GM12878 (cell line): ENCODE measurements at regions not wholly inside any gene's neighbourhood (a gene's known extent, or its start where the extent isn't known, plus 50 kb on each side); places are given as distances from the start of the nearest gene placed in this dataset.

Experiments used
- ATAC-seq: fragments of 200-7000 bp; cut with Tn5 transposase; 3 replicates; pipeline ENCODE4 v1.9.1; 2020; ENCODE audit warnings: mild to moderate bottlenecking, moderate library complexity
- BruUV-seq: library from RNA; stranded (reverse); fragments of 400-500 nt; replicated peaks from 2 replicates; lab custom pipeline; 2021; lab: Mats Ljungman, UMichigan
- CTCF ChIA-PET: fragments of 300-600 bp; sonication (Branson Sonifier 250); formaldehyde crosslinking; extraction: SDS; loops from one replicate; lab custom pipeline; 2021; ENCODE audit warnings: inconsistent platforms; lab: Yijun Ruan, JAX
- POLR2A ChIA-PET: fragments of 350-600 bp; formaldehyde crosslinking; extraction: SDS; loops from one replicate; lab custom pipeline; 2021; ENCODE audit warnings: inconsistent platforms; lab: Charles Lee
- RAD21 ChIA-PET: fragments of 300-600 bp; sonication (Branson Sonifier 250); formaldehyde crosslinking; loops from one replicate; lab custom pipeline; 2023; ENCODE audit warnings: antibody characterized with exemption; ENCODE audit not compliant: unreplicated experiment; lab: Charles Lee
- SMC1A ChIA-PET: fragments of 300-600 bp; sonication (Branson Sonifier 250); formaldehyde crosslinking; loops from one replicate; lab custom pipeline; 2023; ENCODE audit not compliant: unreplicated experiment, uncharacterized antibody; lab: Charles Lee
- DNase-seq: peaks from one replicate; pipeline ENCODE4 v3.0.0-alpha.2; 2011; ENCODE audit warnings: low read depth, low spot score
- FAIRE-seq: peaks from 3 replicates; lab custom pipeline; 2011; peaks lifted over from hg19 to GRCh38; lab: Jason Lieb, UNC
- H2AFZ ChIP-seq: 2 replicates; pipeline ENCODE4 v1.6.0; 2011; ENCODE audit warnings: low read depth, low read length, control low read depth; ENCODE audit not compliant: control insufficient read depth
- H3K27ac ChIP-seq: 2 replicates; pipeline ENCODE4 v1.5.1; 2011; ENCODE audit warnings: control low read depth; ENCODE audit not compliant: control insufficient read depth, insufficient read depth
- H3K27me3 ChIP-seq, 2 experiments: replicated peaks in 1 of 2; 2 replicates each; pipeline versions ENCODE4 v1.6.0 to v1.6.1; 2011; ENCODE audit warnings: low read length in 1 of 2; ENCODE audit not compliant: control insufficient read depth in 2 of 2, insufficient read depth in 2 of 2
- H3K36me3 ChIP-seq, 2 experiments: 2 replicates each; pipeline ENCODE4 v1.5.1; 2011; ENCODE audit warnings: low read length in 1 of 2; ENCODE audit not compliant: control insufficient read depth in 2 of 2, insufficient read depth in 2 of 2
- H3K4me1 ChIP-seq: 2 replicates; pipeline ENCODE4 v1.6.1; 2011; ENCODE audit warnings: mild to moderate bottlenecking, low read length, moderate library complexity, mixed read lengths; ENCODE audit not compliant: control insufficient read depth, insufficient read depth
- H3K4me2 ChIP-seq: 2 replicates; pipeline ENCODE4 v1.6.0; 2011; ENCODE audit warnings: control low read depth; ENCODE audit not compliant: control insufficient read depth, insufficient read depth
- H3K4me3 ChIP-seq: fragments of 200-600 bp; sonication (generic); 2 replicates; pipeline ENCODE4 v1.5.1; 2016
- H3K79me2 ChIP-seq: 2 replicates; pipeline ENCODE4 v1.6.0; 2011; ENCODE audit warnings: low read length; ENCODE audit not compliant: control insufficient read depth, insufficient read depth
- H3K9ac ChIP-seq: 2 replicates; pipeline ENCODE4 v1.8.0; 2011; ENCODE audit warnings: low read length, control low read depth, mixed read lengths; ENCODE audit not compliant: control insufficient read depth, insufficient read depth
- H3K9me3 ChIP-seq: replicated peaks from 3 replicates; pipeline ENCODE4 v1.5.1; 2011; ENCODE audit warnings: mild to moderate bottlenecking, low read length; ENCODE audit not compliant: control insufficient read depth, insufficient read depth
- H4K20me1 ChIP-seq: 2 replicates; pipeline ENCODE4 v1.6.0; 2011; ENCODE audit not compliant: control insufficient read depth, insufficient read depth
- BACH1 ChIP-seq: fragments of 450-650 bp; IDR thresholded peaks from 2 replicates; pipeline ENCODE4 v1.6.1; 2017; ENCODE audit warnings: mild to moderate bottlenecking, borderline replicate concordance
- BCL3 ChIP-seq: IDR thresholded peaks from 2 replicates; pipeline ENCODE4 v1.6.1; 2011; ENCODE audit warnings: borderline replicate concordance, low read depth, mild to moderate bottlenecking, moderate library complexity, low read length; ENCODE audit not compliant: insufficient read depth, poor library complexity, severe bottlenecking
- FOXM1 ChIP-seq: IDR thresholded peaks from 2 replicates; pipeline ENCODE4 v1.6.1; 2012; ENCODE audit warnings: low read depth, mild to moderate bottlenecking, inconsistent platforms, low read length, moderate library complexity
- IRF4 ChIP-seq: IDR thresholded peaks from 2 replicates; pipeline ENCODE4 v1.6.1; 2011; ENCODE audit warnings: low read depth, low read length
- MYB ChIP-seq: fragments of 150-350 bp; IDR thresholded peaks from 2 replicates; pipeline ENCODE4 v1.6.1; 2014; ENCODE audit warnings: mild to moderate bottlenecking, low read depth, low read length, borderline replicate concordance
- RBBP5 ChIP-seq: fragments of 200-600 bp; sonication (generic); conservative IDR thresholded peaks from 2 replicates; pipeline ENCODE4 v1.6.1; 2016
- REST ChIP-seq: IDR thresholded peaks from 2 replicates; pipeline ENCODE4 v1.6.1; 2012; ENCODE audit warnings: mild to moderate bottlenecking, low read depth, low read length
- WRNIP1 ChIP-seq: IDR thresholded peaks from 2 replicates; pipeline ENCODE4 v1.6.1; 2011; ENCODE audit warnings: low read depth, low read length, improper control_type of control experiment, borderline replicate concordance
- WGBS: methylation state at CpG from one replicate; pipeline ENCODE4 v1.1.6; 2016; ENCODE audit warnings: low lambda C conversion rate; ENCODE audit not compliant: insufficient replicate concordance, insufficient coverage; ENCODE audit errors: missing lambda C conversion rate; 5-methylcytosine and 5-hydroxymethylcytosine counted together
- in situ Hi-C: fragments of 300-500 bp; cut with MboI; formaldehyde crosslinking; loops from 9 replicates; pipeline ENCODE4 v1.14.3; 2018; ENCODE audit warnings: mixed read lengths
- intact Hi-C: fragments of 100-400 bp; cut with micrococcal nuclease; formaldehyde crosslinking; loops from one replicate; pipeline ENCODE4 v1.14.2; 2022; ENCODE audit not compliant: unreplicated experiment

DNA sequence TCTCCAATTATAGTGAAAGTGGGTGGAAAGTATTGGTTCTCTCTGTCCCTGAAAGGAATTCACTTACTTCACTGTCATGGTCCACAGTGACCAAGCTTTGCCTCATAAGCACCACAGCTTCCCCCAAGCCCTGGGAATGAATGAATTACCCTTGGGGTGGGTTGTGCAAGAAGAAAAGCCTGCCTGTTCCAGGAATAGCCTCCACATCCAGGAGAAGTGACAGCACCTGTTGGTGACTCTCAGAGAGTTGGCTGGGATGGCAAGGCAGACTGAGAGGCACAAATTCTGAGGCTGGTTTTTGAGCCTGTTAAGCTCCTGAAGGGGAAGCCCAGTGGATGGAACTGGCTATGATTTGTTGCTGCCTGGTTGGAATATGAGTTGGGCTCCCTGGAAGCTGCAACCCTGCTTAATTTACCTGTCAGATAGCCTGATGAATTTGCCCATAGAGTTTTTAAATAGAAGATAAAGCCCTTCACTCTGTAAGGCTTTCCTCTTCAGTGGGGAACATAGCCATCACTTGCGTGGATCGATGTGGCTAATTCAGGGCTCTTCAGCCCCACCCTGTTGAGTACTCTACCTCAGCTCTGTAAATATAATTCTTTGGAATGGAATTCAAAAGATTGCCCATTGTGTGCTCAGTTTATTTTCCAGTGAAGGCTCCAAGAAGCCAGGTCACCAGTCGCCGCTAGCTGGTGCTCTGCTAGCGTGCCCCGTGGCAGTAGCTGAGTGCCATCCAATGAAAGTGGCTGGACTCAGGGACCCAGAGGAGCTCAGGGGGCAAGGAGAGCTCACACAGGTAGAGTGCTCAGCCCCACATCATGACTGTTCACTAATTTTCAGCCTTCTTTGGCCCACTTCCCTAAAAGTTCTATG lies 479.3 kb downstream of the IRS1 start:
- no peaks in the 10 kb centered on the region for H3K9me3 ChIP-seq
- H3K27me3 ChIP-seq: no peaks in the 10 kb centered on the region
- no peaks in the 10 kb centered on the region for H3K79me2 ChIP-seq
- H3K36me3 ChIP-seq: no peaks in the 10 kb centered on the region
- H3K9ac ChIP-seq: no peak overlapping the region
- ATAC-seq (no peak), FAIRE-seq (no peak), DNase-seq (no peak)
- no peaks in the 10 kb centered on the region for H3K4me1 ChIP-seq
- WGBS: 64% methylated on average over 6 of the region's 6 CpGs
- H3K4me3 ChIP-seq: no peak overlapping the region
- no TSS peak for BruUV-seq
- in situ Hi-C loops (no loop called here), intact Hi-C loops (no loop called here)
- H4K20me1 ChIP-seq: no peaks in the 10 kb centered on the region
- ChIA-PET CTCF (interaction anchor here (1.1 kb wide), 1 partner anchor 11 kb away, joined by 4 read pairs; no protein-coding TSS in a partner anchor), RAD21 (no interaction called here), POLR2A (no interaction called here), SMC1A (interaction anchor here (1.3 kb wide), 1 partner anchor 9 kb away, joined by 4 read pairs; no protein-coding TSS in a partner anchor)
- no peak overlapping the region for H2AFZ ChIP-seq
- no peak overlapping the region for H3K4me2 ChIP-seq
- TF ChIP-seq BACH1: no peak
- no peak for TF ChIP-seq FOXM1
- no peak for TF ChIP-seq WRNIP1
- TF ChIP-seq RBBP5: no peak
- TF ChIP-seq MYB: no peak
- no peak for TF ChIP-seq BCL3
- no peak for TF ChIP-seq IRF4
- TF ChIP-seq REST: no peak
- no peak overlapping the region for H3K27ac ChIP-seq
